NCI-H524 treated with DMSO at 0.1 percent for 48 hours (cell line): ENCODE measurements at regions not wholly inside any gene's neighbourhood (a gene's known extent, or its start where the extent isn't known, plus 50 kb on each side); places are given as distances from the start of the nearest gene placed in this dataset.

Source experiments
- DNase-seq: peaks from one replicate; lab custom pipeline; 2025; lab: John Stamatoyannopoulos, UW

DNA sequence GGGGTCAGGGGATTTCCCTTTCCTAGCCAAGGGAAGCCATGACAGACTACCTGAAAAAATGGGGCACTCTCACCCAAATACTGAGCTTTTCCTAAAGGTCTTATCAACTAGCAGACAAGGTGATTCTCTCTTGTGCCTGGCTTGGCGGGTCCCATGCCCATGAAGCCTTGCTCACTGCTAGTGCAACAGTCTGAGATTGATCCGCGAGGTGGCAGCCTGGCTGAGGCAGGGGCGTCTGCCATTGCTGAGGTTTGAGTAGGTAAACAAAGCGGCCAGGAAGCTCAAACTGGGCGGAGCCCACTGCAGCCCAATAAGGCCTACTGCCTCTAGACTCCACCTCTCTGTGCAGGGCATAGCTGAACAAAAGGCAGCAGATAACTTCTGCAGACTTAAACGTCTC, 152.6 kb upstream of the PMFBP1 start:
- no peak for DNase-seq

DNA sequence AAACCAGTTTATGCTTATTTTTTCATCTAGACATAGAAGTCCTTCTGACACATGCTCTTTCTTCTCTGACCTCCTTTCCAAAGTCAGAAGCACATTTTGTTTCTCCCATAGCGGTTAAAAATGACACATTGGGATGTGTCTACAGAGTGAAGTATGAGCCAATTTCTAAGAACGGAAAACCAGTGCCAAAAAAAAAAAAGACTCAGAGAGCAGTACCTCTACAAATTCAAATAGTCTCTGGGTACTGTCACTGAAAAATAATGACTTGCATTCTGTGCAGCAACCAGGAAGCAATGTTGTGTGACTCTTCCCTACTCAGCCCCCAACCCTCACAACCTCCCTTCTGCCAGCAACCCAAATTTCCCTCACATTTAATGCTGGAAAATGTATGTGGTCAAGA, 145.5 kb upstream of the PMFBP1 start:
- no peak for DNase-seq

DNA sequence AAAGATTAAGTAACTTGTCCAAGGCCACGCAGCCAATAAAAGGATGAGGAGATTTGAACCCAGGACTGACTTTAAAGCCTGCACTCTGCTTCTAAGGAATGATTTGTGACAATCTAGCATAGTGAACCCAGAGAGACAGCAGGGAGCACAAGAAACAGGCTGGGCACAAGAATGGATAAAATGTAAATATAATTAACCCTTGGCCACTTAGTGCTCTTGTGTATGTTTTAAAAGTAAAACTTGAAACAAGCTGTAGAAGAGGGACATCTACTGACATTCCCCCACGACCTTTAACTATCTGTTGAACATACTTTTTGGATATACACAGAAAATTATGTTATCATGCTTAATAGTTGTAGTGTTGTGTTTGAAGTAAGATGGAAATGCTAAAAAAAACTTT, 141.9 kb upstream of the PMFBP1 start:
- DNase-seq: no peak

DNA sequence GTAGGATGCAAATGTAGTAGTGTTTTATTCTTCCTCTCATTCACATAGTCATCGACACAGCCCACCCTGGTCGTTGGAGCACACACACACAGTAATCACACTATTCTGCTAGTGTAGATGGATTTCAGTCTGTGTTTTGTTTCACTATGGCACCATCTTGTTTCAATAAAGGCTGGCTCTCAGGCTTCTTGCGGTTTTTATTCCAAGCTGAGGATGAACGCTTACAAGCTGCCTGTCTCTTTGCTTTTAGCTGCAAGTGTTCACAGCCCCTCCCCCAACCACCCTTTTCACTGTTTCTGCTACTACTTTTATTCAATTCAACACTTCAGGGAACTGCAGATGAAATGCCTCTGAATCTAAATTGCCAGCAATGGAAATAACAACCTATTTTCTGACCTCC, 140.9 kb upstream of the PMFBP1 start:
- no peak for DNase-seq

DNA sequence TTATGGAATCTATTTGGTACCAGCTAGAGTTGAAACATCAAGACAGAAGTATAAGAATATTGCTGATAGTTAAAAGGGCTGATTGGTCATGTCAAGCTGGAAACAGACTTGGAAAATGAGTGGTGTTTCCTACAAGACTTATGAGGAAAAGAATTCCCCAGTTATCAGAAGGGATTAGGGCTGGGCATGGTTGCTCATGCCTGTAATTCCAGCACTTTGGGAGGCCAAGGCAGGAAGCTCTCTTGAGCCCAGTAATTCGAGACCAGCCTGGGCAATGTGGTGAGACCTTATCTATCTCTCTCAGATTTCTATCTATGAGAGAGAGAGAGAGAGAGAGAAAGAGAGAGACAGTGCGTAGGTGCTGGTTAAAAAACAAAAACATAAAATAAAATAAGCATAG, 139.5 kb upstream of the PMFBP1 start:
- no peak for DNase-seq

DNA sequence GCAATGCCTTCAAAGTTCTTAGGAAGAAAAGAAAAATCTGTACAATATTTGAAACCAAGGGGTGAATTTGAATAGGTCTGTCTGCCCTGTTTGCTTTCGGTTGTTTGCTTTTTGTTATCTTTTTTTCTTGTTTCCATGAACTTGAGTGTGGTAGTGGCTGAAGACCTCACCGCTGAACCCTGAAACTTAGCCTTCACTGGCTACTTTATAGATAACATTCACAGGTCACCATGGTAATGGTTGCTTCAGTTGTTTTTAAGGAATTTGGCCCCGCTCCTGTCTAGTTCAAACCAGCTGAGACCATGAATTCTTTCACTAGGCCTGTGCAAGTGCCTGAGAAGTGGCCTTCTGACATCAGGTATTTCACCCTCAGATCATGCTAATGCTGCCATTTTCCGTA, 137.0 kb upstream of the PMFBP1 start:
- DNase-seq: no peak

DNA sequence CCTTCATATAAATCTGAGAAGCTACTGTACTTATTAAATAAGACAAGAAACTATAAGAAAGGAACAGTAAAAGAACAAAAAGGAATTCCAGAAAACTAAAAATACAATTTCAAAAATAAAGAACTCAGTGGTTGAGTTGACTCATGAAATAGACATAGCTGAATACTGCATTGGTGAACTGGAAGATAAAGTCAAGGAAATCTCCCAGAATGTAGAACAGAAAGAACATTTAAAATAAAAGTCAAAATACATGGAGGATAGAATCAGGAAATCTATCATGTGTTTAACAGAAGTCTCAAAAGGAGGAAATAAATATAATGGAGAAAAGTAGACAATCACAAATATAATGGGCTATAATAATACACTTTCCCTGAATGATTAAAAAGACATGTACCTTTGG, 136.4 kb upstream of the PMFBP1 start:
- no peak for DNase-seq

DNA sequence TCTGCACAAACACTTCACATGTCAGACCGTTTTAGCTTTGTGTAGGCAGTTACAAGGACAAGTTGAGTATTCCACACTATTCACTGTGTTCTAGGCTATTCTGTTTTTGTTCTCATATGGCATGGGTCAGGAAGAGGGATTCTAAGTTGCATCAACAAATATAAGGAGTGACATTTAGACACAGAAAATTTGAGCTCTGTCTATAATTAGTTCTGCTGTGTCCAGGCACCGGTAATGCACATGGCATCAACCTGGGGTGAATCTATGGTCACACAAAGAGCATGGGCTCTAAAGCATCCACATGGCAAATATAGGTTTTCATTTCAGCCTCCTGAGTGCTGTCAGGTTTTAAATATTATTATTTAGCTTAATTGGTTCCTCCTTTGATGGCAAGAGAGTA, 130.4 kb upstream of the PMFBP1 start:
- DNase-seq: no peak

DNA sequence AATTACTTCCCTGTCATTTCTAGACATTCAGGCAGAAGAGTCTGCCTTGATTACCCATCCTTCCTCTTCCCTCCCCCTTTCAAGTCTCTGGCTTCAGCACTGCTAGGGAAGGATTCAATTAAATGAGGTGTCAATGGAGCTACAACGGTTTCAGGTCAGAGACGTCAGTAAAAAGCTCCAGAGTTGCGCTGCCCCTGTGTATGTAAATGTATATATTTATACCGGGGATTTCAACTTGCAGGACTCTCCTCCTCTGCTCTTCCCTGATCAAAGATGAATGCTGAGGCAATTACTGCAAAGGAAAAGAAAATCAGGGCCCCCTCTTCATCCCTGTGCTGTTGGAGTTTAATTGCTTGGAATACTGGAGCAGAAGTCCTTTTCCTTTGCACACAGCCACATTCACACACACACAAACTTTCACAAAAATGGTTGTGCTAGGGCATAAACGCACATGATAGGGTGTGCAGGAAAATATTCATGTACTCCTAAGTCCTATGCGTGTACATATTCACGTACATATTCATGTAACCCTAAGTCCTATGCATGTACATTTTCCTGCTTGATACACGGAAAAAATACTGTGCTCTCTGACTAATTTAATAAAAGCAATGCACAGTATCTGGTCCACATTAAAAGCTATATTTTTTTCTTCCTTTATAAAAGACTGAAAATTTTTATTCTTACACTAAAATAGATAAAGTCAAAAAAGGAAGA, 129.7 kb upstream of the PMFBP1 start:
- DNase-seq: no peak

DNA sequence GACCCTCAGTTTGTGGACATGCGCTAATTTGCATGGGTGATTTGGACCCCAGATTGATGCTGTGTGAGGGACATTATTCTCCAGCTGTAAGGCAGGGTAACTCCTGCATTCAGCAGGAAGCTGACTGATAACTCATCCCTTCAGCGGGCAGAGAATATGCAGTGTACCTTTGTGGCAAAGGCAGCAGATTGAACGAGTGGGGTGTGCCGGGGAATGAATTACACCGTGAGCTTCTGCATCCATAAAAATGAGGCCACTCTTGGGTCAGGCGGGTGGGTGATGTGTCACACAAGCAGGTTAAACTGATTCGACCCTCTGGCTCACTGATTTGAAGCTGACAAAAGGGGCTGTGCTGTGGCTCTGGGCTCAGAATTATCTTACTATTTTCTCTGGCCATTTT, 128.9 kb upstream of the PMFBP1 start:
- no peak for DNase-seq

DNA sequence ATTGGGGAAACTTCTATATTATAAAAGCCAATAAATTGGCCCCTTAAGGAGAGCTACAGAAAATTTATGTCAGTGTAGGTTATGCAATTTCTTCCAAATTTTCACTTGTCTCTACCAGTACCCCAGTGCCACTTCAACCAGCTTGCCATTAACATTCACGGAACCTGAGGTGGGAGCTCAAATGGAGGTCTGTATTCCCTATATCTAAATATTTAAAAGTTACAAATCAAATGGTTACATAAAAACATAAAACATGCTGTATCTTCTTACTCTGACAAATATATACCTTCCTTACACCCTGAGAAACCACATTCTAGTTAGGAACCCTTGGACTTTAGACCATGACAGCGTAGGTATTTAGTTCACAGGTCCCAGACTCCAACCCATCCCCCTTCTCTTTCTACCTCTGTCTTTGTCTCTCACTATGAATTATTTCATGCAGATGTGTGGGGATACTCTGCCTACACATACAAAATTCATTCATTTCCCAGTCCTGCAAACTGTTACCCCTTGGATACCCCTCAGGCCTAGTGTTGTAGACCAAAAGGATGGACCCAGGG, 127.8 kb upstream of the PMFBP1 start:
- no peak for DNase-seq

DNA sequence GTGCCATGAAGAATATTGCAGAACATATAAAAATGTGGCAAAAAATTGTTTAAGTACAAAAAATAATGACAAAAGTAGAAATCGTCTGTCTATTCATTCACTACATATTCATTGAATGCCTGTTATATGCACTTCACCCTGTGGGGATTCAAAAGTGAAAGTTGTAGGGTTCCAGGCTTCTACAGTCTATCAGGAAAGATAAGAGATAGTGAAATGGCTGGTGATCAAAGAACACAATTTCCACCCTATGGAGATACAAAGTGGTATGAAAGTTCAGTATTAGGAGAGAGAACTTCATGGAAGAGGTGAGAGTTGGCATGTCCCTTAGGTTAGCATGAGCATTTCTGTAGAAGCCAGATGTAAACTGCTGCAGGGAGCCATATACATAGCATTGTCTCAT, 127.0 kb upstream of the PMFBP1 start:
- no peak for DNase-seq

DNA sequence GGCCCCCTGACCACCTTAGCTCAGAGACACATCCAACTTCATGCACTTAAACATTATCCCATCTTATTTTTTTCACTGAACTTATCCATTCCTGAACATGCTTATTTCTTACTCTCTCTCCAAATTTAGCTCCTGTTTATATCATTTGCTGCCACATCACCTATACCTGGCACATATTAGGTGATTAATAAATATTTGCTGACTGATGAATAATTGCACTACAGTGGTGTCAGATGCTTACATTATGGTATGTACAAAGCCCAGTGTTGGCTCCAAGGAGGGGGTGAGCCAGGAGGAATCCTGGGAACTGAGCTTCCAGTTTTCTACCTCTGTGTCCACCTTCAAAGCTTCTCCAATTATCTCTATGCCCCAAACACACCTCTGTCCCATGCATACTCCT, 124.0 kb upstream of the PMFBP1 start:
- no peak for DNase-seq

DNA sequence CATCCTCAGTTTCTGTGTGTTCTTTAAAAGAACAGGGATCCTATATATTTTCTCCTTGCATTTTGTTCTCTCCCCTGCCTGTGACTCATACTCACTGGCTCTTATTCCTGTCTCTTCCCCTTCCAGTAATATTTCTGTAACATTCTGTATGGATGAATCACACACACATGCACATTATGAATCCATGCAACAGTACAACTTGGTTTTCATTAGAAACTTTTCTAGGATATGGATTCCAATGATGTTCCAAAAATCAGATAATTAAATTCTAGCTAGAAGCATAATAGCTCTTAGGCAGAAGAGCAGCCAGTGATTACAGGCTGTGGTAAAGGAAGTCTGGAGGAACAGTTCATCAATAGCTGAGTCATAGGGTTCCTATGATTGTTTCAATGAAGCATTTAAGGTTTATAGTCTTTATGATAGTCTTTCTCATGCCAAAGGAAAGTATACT, 119.6 kb upstream of the PMFBP1 start:
- no peak for DNase-seq

DNA sequence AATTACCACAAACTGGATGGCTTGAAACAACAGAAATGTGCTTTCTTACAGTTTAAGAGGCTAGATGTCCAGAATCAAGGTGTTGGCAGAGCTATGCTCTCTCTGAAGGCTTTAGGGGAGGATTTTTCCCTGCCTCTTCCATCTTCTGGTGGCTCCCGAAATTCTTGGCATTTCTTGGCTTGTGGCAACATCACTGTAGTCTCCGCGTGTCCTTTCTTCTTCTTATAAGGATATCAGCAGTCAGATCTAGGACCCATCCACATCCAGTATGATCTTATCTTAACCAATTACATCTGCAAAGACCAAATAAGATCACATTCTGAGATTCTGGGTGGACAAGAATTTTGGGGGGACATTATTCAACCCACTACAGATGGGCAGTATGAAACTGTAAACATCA, 119.2 kb upstream of the PMFBP1 start:
- no peak for DNase-seq

DNA sequence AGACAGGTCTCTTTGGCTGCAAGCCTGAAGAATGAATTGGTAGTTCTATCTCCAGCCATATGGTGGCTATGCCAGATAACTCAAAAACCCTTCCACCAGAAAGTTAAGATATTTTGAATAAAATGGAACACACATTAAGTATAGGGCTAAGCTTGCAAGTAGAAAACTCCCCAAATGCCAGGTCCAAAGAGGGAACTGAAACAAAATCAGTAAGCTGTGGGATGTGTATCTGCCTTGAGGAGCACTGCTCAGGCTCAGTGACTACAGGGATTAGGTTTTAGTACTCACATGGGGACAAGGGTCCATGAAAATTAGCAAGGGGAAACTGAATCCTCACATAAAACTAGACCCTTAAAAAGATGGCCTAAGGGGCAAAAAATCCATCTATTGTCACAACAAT, 115.7 kb upstream of the PMFBP1 start:
- DNase-seq: no peak

DNA sequence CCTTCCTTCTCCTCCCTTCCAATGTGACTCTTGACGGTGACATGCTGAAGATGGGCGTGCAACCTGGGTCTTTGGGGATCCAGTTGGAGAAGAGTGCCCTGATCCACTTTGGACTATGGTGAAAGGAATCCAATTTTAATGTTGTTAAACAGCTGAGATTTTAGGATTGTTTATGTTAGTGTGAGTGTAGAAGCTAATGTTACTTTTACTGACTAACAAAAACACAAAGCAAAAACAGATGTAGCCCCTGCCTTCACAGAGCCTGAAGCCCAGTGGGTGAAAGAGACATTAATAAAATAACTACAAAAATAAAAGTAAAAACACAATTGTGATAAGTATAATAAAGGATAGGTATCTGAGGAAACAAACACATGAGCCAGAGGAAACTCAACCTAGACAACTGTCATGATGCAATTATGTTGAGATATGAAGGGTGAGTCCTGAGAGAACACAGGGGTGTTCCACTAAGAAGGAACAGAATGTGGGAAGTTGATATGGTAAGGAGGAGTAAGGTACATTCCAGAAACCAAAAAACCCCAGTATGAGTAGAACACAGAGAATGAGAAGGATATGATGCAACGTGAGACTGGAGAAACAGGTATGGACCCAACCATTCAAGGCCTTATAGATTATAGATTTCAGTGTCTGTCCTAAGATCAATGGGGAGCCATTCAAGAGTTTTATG, 115.1 kb upstream of the PMFBP1 start:
- DNase-seq: no peak

DNA sequence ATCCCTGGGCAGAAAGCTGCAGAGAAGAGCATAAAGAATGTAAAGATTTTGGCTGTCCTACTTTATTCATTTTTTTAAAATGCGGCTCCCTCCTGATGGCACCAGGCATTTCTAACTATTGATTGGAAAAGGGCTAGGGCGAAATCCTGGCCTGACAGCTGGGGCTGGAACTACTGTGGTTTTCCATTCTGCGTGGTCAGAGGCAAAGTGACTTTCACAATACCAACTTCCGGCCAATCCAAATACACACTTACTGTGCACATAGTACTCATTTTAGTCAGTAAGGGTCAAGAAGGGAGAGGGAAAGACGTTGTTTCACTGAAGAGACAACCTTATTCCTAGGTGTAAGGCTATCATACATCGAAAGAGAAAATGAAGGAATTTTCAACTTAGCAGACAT, 113.8 kb upstream of the PMFBP1 start:
- DNase-seq: no peak

DNA sequence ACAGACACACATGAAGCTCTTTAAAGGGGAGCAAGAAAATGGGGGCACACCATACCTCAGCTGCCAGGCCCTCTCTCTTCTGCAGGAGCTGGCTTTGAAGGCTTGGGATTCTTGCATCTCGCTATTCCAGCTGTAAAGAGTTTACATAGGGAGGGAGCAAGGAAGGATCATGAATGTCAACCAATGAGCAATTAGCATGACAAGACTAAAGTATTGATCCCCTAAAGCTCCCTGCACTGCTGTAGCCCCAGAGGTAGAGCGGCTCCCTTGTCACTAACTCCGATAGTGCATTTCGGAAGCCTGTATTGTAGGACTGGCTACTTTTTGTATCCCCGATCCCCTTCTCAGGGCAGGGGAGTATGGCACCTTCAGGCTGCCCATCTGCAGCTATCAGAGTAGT, 113.4 kb upstream of the PMFBP1 start:
- no peak for DNase-seq

DNA sequence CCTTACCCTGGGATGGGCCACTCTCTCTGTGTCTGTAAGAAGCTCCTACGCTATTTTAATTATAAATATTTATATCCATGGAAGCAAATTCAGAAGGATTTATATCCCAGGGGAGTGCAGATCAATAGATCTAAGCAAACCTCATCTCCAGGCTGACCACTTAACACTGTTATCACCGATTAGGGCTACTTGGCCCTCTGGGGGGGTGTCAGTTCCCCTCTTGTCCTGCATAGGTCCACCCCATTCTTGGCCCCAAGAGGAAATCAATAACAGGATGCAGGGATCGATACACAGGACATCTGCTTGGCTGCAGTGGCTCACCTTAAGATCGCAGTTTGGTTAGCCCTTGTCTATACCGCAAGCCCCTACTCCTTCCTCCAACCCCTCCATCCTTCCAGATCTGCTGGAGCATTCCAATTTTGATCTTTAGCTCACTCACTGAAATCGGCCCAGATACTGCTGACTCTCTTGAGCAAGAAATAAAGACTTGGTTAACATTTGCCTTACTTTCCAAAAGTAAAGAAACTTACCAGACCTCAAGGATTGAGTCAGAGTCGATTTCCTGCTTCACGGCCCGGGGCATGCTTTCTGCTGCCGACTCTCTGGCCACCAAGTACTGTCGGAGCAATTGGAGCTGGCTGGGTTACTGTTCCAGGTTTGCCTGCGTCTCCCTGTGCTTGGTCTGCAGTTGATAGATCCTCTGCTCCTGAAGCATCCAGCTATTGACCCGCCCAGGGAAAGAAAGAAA, 112.3 kb upstream of the PMFBP1 start:
- no peak for DNase-seq

DNA sequence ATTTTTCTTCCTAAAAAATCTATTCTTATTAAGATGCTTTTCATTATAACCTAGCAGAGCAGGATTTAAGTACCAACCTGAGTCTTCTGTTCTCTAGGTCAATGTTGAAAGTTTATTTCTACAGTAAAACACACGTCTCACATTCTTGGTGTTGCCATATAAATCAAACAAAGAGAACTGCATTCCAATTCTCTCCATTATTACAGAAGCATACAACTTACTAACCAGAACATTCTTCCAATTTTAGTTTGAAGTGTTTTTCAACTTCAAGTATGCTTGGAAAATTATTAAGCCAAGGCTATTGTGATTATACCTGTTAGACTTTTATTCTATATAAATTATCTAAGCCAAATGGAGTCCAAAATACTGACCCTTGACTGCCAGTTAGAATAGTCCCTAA, 110.4 kb upstream of the PMFBP1 start:
- no peak for DNase-seq

DNA sequence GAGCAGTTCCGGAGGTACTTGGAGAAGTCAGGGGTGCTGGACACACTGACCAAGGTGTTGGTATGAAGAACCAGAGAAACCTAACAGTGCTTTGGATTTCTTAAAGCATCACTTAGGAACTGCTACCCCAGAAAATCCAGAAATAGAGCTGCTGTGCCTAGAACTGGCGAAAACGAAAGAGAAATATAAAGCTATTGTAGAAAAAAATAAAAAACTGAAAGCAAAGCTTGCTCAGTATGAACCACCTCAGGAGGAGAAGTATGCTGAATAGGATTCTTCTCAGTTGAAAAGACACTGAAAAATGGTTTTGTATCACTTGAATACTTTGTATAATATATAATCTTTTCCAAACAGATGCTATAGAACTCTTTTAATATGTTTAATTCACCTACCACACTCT, 106.3 kb upstream of the PMFBP1 start:
- no peak for DNase-seq

DNA sequence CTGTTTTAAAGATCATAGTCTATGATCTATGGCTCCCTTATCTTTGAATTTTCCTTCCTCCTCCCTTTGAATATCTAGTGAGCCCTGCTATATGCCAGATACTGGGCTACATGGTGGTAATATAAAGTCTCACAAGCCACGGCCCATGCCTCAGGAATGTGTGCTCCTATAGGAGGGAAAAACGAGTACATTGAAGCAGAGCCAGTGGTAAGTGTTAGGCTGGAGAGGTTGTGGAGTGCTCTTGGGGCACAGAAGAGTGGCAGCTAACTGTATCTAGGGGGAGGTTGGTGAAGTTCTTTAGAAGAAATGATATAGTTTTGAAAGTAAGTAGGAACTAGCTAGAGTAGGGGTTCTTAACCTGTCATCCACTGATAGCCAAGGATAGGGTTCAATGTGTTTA, 105.8 kb upstream of the PMFBP1 start:
- no peak for DNase-seq
